HL-60 (cell line): ENCODE measurements at regions not wholly inside any gene's neighbourhood (a gene's known extent, or its start where the extent isn't known, plus 50 kb on each side); places are given as distances from the start of the nearest gene placed in this dataset.

Experiments
- DNase-seq, 2 experiments: peaks; one replicate each; pipeline ENCODE4 v3.0.0-alpha.2; 2010 to 2020; ENCODE audit warnings: low read depth in 1 of 2, low spot score in 1 of 2
- H3K27ac ChIP-seq: fragments of 250-450 bp; sonication (Bioruptor Pico); replicated peaks from 2 replicates; pipeline ENCODE4 v1.5.1; 2020; ENCODE audit warnings: mild to moderate bottlenecking, moderate library complexity
- H3K27me3 ChIP-seq: fragments of 250-450 bp; sonication (Bioruptor Pico); 2 replicates; pipeline ENCODE4 v1.5.1; 2021; ENCODE audit warnings: mild to moderate bottlenecking, moderate library complexity; ENCODE audit not compliant: insufficient read depth, poor library complexity, severe bottlenecking
- H3K4me3 ChIP-seq: replicated peaks from 2 replicates; pipeline ENCODE4 v1.5.1; 2011; ENCODE audit warnings: mild to moderate bottlenecking, control low read depth, low read length; ENCODE audit not compliant: insufficient read depth
- GABPA ChIP-seq: IDR thresholded peaks from 2 replicates; pipeline ENCODE4 v1.6.1; 2012; ENCODE audit warnings: low read depth
- POLR2AphosphoS5 ChIP-seq: IDR thresholded peaks from 2 replicates; pipeline ENCODE4 v1.6.1; 2012; ENCODE audit warnings: low read depth
- SPI1 ChIP-seq: IDR thresholded peaks from 2 replicates; pipeline ENCODE4 v1.6.1; 2012; ENCODE audit warnings: low read depth, mild to moderate bottlenecking, borderline replicate concordance
- TF ChIP-seq, protein P1 (sequence below): IDR thresholded peaks from one replicate; pipeline ENCODE4 v1.5.1; 2011; ENCODE audit warnings: low read length, control low read depth, inconsistent platforms; ENCODE audit not compliant: insufficient read depth
- TF ChIP-seq, protein P2 (sequence below): IDR thresholded peaks from 2 replicates; pipeline ENCODE4 v1.6.1; 2012; ENCODE audit warnings: low read depth; ENCODE audit not compliant: insufficient replicate concordance

DNA sequence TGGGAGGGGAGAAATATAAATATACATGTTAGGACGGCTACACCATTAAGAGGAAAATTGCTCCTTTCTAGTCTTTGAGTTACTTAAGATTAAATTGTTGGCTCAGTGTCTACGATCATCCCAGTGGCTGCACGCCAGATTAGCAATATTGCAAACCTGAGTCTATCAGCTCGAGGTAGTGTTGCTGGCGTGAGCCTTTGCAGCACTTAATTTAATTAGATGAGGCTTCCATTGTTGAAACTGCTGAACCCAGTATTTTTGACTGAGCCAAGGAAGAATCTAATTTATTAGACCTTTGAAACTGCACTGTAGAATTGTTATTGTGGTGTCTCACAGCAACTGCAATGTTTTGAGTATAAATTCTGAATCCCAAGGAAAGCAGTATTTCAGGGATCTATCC lies 782.4 kb upstream of the ROBO1 start:
- H3K27ac ChIP-seq = no peak overlapping the region
- H3K4me3 ChIP-seq = no peak overlapping the region
- TF ChIP-seq, protein P1, sequence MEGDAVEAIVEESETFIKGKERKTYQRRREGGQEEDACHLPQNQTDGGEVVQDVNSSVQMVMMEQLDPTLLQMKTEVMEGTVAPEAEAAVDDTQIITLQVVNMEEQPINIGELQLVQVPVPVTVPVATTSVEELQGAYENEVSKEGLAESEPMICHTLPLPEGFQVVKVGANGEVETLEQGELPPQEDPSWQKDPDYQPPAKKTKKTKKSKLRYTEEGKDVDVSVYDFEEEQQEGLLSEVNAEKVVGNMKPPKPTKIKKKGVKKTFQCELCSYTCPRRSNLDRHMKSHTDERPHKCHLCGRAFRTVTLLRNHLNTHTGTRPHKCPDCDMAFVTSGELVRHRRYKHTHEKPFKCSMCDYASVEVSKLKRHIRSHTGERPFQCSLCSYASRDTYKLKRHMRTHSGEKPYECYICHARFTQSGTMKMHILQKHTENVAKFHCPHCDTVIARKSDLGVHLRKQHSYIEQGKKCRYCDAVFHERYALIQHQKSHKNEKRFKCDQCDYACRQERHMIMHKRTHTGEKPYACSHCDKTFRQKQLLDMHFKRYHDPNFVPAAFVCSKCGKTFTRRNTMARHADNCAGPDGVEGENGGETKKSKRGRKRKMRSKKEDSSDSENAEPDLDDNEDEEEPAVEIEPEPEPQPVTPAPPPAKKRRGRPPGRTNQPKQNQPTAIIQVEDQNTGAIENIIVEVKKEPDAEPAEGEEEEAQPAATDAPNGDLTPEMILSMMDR = no peak
- TF ChIP-seq SPI1 (no peak), POLR2AphosphoS5 (no peak), GABPA (no peak)
- TF ChIP-seq, protein P2, sequence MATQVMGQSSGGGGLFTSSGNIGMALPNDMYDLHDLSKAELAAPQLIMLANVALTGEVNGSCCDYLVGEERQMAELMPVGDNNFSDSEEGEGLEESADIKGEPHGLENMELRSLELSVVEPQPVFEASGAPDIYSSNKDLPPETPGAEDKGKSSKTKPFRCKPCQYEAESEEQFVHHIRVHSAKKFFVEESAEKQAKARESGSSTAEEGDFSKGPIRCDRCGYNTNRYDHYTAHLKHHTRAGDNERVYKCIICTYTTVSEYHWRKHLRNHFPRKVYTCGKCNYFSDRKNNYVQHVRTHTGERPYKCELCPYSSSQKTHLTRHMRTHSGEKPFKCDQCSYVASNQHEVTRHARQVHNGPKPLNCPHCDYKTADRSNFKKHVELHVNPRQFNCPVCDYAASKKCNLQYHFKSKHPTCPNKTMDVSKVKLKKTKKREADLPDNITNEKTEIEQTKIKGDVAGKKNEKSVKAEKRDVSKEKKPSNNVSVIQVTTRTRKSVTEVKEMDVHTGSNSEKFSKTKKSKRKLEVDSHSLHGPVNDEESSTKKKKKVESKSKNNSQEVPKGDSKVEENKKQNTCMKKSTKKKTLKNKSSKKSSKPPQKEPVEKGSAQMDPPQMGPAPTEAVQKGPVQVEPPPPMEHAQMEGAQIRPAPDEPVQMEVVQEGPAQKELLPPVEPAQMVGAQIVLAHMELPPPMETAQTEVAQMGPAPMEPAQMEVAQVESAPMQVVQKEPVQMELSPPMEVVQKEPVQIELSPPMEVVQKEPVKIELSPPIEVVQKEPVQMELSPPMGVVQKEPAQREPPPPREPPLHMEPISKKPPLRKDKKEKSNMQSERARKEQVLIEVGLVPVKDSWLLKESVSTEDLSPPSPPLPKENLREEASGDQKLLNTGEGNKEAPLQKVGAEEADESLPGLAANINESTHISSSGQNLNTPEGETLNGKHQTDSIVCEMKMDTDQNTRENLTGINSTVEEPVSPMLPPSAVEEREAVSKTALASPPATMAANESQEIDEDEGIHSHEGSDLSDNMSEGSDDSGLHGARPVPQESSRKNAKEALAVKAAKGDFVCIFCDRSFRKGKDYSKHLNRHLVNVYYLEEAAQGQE = no peak
- no peaks in the 10 kb centered on the region for H3K27me3 ChIP-seq
- no peak for DNase-seq

DNA sequence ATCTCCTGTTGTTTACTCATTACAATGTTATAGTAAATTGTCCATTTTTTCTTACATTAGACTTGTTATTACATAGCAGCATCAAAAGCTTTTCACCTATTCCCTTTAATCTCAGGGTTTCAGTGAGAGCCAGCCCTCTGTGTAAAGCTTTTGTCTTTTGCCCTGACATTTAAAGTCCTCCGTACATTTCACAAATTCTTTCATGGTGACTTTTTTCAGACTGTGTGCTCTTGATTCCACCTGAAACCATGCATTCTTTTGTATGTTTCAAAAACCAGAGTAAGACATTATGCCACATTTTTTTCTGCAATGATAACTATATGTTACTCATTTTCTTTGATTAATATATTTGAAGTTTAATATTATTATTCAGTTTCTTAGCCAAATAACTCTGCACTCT lies 781.4 kb upstream of the ROBO1 start:
- no peak overlapping the region for H3K27ac ChIP-seq
- no peaks in the 10 kb centered on the region for H3K27me3 ChIP-seq
- no peak overlapping the region for H3K4me3 ChIP-seq
- TF ChIP-seq, protein P2 = no peak
- TF ChIP-seq POLR2AphosphoS5 = no peak
- TF ChIP-seq SPI1 = no peak
- TF ChIP-seq, protein P1 = no peak
- TF ChIP-seq GABPA = no peak
- DNase-seq = no peak

DNA sequence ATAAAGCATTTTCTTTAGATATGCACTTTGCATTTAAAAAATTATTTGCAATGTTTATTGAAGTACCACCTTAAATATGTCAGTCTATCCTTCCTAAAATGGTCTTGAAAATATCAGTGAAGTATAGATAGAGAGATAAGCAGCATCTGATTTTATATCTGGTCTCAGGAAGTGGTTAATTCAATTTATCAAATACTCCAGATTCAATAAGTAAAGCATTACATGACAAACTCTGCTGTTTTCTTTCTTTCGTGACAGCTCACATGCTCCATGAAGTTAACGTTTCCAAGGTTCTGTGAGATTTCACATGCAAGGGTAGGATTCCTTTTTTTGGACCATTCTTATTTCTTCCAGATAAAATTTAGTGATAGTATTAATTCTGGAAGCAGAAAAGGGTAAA lies 775.4 kb upstream of the ROBO1 start:
- H3K27me3 ChIP-seq = no peaks in the 10 kb centered on the region
- no peak overlapping the region for H3K4me3 ChIP-seq
- DNase-seq = no peak
- TF ChIP-seq GABPA = no peak
- TF ChIP-seq, protein P1 = no peak
- no peak for TF ChIP-seq SPI1
- no peak for TF ChIP-seq POLR2AphosphoS5
- TF ChIP-seq, protein P2 = no peak
- H3K27ac ChIP-seq = no peak overlapping the region
